ENCODE measurements at regions not wholly inside any gene's neighbourhood (a gene's known extent, or its start where the extent isn't known, plus 50 kb on each side); places are given as distances from the start of the nearest gene placed in this dataset.

DNA sequence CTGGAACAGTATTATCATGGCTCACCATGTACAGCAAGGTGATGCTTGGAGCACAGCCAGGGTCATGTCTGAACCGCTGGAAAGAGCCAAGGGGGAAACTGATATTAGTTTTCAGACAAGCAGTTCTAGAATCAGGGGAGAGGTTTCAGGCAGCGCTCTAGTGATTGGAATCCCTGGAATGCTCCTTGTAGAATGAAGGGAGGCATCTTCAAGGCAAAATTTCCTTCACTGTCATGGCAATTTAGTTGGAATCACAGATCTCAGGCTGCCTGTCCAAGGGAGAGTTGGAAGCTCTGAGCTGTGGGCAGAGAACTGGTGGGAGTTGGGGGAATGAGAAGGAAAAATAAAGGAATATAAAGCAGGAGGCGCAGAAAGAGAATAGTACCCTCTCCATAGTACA, 737.1 kb downstream of the PTPRU start:
- no peak for DNase-seq

- no peak for DNase-seq
Observed at GRCh38 chr1:29972421-29973053, 736.2 kb downstream of the PTPRU start.

DNA sequence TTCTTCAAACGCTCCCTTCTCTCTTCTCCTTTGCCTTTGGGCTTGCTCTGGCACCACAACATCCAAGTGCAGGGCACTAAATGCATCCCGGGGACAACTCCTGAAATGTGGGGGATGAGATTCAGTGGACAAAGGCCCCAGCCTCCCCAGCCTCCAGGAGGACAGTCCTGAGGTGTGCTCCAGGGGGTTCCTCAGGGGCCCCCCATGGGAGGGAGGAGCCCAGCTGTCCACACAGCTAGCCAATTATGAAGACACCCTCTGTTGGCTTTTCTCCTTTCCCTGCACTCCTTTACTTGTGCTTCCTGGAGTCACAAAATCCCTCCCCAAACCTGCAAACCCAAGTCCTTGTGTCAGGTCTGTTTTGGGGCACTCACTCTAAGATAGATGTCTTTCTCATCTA, 735.4 kb downstream of the PTPRU start:
- no peak for DNase-seq

GRCh38 chr1:29970747-29971325, 734.5 kb downstream of the PTPRU start:
- DNase-seq, result no peak

GRCh38 chr1:29969576-29969975, 733.3 kb downstream of the PTPRU start:
- DNase-seq, result no peak

- no peak for DNase-seq
Observed at GRCh38 chr1:29967261-29967660, 730.9 kb downstream of the PTPRU start.

DNA sequence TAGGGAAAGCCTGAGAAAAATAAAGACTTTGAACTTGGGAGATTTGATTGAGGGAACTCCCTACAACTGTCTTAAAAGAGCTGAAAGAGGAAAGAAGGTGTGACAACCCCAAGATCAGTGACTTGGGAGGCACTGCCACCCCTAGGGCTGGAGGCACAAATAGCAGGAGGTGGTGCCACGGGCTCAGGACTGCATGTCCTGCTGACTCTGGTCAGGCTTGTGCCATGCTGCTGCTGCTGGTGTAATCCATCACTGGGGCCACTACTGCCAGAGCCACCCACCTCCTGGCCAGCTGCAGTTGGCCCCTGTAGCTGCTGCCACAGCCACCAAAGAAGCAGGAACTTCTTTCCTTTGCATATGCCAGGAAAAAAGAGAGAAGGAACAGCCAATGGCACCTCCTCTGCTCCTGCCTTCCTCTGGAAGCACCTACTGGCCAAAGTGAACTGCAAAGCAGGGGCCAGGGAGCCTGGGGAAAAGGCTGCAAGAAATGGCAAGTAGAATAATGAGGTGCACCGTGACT, 730.3 kb downstream of the PTPRU start:
- no peak for DNase-seq

DNA sequence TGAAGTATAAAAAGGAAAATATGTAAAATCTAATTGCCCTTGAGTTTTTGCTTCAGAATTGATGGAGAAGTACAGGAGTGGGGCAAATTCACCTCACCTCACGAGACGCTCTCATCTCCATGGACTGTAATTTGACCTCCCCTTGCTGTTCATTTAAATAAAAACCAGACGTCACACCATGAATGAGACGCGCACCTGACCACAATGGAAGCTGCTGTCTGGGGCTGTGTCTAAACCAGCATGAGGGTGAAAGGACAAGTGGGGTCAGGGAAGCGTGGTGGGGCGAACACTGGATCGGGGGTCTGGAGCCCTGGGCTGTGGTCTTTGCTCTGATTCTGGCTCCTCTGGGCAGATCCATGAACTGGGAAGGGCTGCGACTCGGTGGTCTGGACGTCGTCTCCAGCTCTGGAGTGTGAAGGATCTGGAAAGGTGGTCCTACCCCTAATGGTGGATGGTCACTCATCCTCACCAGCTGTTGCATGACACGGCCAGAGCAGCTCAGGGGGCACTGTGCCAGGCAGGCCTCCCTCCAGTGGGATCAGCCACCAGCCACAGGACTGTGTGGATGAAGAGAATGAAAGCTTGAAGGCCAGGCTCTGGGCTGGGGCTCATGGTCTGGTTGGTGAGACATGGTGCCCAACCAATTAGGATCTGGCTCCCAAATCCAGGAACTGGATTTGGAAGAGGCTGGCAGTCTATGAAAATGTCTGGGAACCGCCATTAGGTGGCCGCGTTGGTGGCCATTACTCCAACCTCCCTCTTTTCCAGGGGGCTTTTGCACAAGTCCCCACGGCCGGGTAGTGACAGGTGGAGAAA, 728.6 kb downstream of the PTPRU start:
- no peak for DNase-seq

DNA sequence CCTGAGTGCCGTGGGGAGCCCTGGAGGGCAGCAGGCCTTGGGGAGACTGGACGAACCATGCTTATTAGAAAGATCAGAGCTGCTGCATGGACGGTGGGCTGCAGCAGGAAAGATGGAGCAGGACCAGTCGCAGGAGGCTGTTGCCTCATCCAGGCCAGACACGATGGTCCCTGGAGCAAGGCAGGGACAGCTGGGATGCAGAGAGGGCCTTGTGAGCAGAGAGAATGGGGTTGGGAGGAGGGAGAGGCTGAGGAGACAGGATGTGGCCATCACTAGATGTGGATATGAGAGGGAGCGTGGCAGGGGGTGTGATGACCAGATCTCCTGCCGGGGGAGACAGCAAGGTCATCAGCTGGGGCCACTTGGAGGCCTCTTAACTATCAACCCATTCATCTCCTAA, 727.6 kb downstream of the PTPRU start:
- no peak for DNase-seq

- no peak for DNase-seq
Observed at GRCh38 chr1:29962831-29963247, 726.5 kb downstream of the PTPRU start.

DNA sequence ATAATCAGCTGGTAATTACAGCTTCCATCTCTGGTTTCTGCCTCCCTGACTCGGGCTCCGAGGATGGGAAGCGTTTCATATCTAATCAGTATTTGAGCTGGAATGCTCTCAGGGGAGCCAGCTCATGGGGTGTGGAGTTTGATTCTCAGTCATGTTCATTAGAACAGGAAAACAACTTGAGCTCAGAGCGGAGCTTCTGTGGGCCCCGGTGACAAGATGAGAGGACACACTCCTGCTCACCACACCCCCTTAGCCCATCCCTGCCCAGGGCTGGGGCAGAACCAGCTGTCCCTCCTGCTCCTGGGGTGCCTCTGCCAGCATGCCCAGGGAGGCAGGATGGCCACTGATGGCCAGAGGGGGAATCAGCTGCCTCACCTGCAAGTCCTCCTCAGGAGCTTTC, 726.0 kb downstream of the PTPRU start:
- no peak for DNase-seq

DNA sequence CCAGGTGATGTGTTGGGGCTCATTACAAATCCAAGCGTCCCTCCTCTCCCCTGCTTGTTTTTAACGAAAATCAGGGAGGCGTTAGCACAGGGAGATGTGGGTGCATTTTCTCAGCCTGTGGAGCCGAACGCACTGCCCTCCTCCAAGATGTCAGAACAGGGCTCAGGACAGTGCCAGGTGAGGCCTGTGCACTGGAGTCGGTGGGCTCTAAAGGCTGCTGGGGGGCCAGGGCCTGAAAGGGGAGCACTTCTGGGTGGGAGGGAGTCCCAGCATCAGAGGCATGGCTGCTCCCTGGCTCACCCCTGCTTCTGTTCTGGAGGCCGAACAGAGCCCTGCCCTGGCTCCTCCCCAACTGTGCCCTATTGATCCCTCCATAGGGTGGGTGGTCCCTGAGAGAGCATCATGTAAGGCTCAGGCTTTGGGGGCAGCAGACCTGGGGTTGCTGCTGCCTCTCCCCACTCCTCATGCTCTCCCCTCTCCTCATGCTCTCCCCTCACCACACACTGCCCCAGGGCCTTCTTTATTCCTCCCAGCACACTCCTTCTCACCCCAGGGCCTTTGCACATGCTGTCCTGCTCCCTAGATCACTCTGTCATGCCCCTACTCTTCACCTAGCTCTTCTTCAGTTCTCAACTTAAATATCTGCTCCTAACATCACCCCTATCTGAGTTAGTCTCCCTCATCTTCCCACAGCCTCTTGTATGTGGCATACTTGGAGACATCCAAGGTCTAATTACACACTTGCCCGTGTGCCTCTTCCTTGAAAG, 725.2 kb downstream of the PTPRU start:
- no peak for DNase-seq

DNA sequence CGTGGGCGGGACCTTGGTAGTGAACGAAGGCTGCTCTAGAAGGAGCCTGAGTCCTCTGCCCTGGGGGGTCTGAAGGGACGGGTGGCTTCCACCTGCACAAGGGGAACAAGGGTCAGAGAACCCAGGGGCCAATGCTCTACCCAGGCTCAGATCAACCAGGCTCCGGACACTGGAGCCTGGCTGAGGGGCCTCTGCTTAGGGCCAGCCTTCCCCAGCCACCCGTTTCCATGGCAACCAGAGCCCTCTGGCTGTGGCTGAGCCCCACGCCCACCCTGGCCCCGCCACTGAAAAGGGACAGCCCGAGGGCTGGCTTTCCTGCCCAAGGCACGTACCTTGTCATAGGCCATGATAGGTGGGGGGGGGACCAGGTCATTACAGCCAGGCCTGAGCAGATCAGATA, 724.6 kb downstream of the PTPRU start:
- DNase-seq, result no peak

- no peak for DNase-seq
Observed at GRCh38 chr1:29960156-29960755, 723.9 kb downstream of the PTPRU start.

DNA sequence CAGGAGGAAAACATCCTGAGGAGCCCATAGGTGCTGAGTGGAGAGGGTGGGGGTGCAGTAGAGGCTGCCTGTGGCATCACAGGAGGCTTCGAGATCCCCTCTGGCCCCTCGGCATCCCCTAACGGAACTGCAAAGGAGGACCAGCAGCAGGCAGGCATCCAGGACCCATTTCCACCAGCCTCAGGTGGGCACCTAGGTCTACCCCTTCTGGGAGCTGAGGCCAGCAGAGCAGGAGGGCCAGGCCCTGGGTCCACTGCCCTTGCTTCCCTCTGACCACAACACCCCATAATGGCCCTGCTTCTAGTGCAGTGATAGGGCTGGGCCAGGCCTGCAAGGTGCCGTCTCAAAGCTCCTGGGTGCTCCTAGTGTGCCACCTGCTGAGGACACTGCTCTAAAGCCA, 723.0 kb downstream of the PTPRU start:
- DNase-seq, result no peak

DNA sequence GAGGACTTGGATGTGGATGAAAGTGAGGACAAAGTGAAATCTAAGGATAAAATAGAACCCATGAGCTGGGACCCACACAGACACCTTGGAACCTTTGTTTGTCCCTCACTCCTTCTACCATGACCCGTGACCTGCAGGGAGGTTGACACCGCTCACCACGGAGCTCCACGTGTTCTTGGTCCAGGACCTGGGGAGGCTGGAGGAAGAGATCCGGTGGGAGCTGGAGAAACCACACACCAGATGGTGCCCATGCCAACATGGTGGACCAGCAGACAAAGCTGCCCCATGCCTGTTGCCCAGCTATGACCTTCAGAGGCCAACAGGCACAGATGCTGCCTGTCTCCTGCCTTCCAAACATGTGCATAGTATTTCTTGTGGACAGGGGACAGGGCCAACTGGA, 721.9 kb downstream of the PTPRU start:
- no peak for DNase-seq

- no peak for DNase-seq
Observed at GRCh38 chr1:29956349-29957030, 720.2 kb downstream of the PTPRU start.

DNA sequence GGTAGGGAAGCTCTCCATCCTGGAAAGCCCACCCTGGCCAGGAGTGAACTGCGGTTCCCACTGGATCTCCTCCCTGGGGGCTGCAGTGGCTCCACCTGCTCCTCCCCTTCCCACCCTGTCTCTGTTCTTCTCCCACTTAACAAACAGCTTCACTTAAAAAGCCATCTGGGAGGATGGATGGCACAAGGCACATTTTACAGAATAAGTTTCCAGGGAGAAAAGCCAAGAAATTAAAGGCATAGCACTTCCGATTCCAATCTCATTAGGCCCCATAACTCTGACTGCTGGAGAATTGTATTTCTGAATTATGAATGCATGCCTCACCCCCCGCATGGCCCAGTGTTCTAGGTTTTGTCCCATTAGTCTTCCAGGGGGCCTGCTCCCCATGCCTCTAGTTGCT, 718.3 kb downstream of the PTPRU start:
- no peak for DNase-seq

DNA sequence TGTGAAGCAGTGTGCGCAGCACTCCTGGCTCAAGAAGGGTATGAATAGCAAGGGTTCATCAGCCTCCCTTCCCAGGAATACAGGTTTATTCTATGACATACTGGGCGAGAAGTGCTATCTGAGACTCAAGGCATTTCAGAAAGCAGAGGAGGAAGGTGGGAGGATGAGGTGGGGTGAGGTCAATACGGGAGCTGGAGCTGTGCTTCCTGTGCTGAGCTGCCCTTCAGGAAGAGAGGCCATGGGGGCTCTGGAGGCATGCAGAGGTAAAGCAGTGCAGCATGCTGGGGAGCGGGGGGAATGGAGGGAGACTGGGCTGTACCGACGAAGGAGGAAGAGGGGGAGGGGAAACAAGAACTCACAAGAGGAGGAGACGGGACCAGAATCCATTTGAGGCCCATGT, 717.6 kb downstream of the PTPRU start:
- DNase-seq, result no peak

DNA sequence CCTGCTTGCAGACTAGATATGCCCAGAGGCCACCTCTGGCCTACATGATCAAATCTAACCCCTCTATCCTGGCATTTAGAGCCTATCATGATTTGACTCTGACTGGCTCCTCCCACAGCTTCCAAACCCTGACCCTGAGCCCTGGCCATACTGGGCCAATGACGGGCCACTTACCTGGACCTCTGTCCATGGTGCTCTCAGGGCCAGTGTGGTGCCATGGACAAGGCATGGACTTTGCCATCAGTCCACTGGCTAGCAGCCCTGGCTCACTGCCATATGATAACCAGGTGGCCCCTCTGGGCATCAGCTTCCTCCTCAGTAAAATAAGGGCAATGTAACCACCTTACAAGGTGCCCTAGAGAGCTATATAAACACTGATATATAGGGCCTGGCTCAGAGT, 713.4 kb downstream of the PTPRU start:
- no peak for DNase-seq

DNA sequence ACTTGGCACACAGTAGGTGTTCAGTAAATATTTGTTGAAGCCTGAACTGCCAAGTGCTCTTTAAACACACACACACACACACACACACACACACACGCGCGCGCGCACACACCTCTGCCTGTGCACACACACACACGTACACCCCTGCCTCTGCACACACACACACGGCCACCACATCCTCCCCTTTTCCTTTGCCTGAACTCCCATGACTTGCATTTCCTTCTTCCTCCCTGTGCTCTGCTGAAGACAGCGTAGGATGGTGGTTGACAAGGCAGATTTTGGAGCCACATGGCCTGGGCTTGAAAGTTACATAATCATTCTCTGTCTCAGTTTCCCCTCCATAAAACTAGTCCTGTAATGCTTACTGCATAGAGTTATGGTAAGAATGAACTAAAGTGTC, 712.3 kb downstream of the PTPRU start:
- DNase-seq, result no peak

GRCh38 chr1:29946057-29946456, 709.7 kb downstream of the PTPRU start:
- no peak for DNase-seq

Data from NCI-H1694 (cell line).